Erythroblast (primary cell): ENCODE measurements at regions not wholly inside any gene's neighbourhood (a gene's known extent, or its start where the extent isn't known, plus 50 kb on each side); places are given as distances from the start of the nearest gene placed in this dataset.

Experiments
- GATA1 ChIP-seq: IDR thresholded peaks from 2 replicates; pipeline ENCODE4 v1.6.1; 2011; ENCODE audit warnings: low read depth, mild to moderate bottlenecking, control low read depth, low read length, moderate library complexity
- POLR2A ChIP-seq: IDR thresholded peaks from 2 replicates; pipeline ENCODE4 v1.6.1; 2011; ENCODE audit warnings: mild to moderate bottlenecking, low read length

DNA sequence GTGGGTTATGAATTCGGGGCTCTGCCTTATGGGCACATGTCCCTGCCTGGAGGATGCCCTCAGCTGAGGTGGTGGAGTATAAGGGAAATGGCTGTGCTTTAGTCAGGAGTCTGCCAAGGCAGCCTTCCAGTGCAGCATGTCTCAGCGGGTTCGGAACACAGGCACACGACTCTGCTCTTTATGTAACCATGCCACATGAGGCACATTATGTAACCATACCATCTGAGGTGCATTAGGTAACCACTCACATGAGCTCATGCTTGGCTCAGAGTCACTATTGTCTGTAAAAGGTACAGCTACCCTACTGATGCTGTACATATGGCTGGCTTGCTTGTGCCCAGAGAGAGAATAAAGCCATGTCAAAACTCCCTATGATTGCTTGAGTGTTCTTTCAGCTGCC is 723.6 kb downstream of the TRAM1L1 start:
- no peak for TF ChIP-seq POLR2A
- no peak for TF ChIP-seq GATA1
